Loucy (cell line): ENCODE measurements at regions not wholly inside any gene's neighbourhood (a gene's known extent, or its start where the extent isn't known, plus 50 kb on each side); places are given as distances from the start of the nearest gene placed in this dataset.

ENCODE experiments used
- EZH2phosphoT487 ChIP-seq: fragments of 200-600 bp; IDR thresholded peaks from 2 replicates; pipeline ENCODE4 v1.6.1; 2018; ENCODE audit warnings: antibody characterized with exemption, mild to moderate bottlenecking, moderate library complexity, borderline replicate concordance
- TF ChIP-seq, protein P1 (sequence below): fragments of 200-600 bp; sonication (generic); conservative IDR thresholded peaks from 2 replicates; pipeline ENCODE4 v1.5.1; 2014; ENCODE audit warnings: mild to moderate bottlenecking, antibody characterized with exemption, low read length

DNA sequence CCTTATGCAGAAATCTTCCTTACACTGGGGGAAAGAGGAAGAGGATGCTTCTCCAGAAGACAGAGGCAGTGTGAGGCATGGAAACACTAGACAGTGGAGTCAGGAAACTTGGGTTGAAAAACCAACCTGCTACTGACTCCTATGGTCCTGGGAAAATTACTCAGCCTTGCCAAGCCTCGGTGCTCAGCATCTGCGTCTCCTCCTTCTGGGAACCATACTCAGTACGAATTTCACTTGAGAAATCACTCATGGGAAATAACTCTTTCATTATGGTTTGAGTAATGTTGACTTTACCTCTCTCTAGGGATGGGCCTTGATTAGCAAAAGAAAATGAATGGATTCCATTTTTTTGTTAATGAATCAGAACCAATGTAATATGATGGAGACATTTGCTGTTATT is 96.5 kb downstream of the KCNE4 start:
- TF ChIP-seq, protein P1, sequence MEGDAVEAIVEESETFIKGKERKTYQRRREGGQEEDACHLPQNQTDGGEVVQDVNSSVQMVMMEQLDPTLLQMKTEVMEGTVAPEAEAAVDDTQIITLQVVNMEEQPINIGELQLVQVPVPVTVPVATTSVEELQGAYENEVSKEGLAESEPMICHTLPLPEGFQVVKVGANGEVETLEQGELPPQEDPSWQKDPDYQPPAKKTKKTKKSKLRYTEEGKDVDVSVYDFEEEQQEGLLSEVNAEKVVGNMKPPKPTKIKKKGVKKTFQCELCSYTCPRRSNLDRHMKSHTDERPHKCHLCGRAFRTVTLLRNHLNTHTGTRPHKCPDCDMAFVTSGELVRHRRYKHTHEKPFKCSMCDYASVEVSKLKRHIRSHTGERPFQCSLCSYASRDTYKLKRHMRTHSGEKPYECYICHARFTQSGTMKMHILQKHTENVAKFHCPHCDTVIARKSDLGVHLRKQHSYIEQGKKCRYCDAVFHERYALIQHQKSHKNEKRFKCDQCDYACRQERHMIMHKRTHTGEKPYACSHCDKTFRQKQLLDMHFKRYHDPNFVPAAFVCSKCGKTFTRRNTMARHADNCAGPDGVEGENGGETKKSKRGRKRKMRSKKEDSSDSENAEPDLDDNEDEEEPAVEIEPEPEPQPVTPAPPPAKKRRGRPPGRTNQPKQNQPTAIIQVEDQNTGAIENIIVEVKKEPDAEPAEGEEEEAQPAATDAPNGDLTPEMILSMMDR, result no peak
- no peak for TF ChIP-seq EZH2phosphoT487
